ENCODE measurements at regions not wholly inside any gene's neighbourhood (a gene's known extent, or its start where the extent isn't known, plus 50 kb on each side); places are given as distances from the start of the nearest gene placed in this dataset.

DNA sequence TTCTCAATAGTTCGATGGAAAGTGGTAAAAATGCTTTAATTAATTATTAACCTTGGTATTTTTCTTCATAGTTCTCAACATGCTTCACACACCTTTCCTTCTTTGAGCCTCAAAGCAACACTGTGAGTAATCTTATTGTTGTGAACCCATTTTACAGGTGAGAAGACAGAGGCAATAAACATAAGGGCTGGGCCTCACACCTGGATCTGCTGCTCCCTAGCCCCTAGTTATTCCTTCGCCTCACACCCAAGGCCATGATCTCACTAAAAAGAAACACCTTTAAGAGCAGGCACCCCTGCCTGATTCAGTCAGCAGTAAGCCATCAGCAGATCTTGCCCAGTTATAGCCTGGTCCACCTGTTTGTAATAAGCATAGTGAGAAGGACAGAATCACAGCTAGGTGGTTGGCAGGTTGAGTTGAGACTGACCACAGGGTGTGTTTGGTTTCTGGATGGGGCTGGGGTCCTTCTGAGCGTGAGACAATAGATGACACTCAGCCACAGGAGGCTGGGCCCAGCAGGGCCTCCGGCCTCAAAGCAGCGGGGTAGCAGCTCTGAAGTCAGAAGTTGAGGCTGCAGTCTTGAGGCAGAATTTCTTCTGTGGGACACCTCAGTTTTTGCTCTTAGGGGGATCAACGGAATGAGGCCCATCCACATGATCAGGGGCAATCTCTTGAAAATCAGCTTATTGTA lies 203.9 kb downstream of the RHOU start:
- TF ChIP-seq, protein P1, sequence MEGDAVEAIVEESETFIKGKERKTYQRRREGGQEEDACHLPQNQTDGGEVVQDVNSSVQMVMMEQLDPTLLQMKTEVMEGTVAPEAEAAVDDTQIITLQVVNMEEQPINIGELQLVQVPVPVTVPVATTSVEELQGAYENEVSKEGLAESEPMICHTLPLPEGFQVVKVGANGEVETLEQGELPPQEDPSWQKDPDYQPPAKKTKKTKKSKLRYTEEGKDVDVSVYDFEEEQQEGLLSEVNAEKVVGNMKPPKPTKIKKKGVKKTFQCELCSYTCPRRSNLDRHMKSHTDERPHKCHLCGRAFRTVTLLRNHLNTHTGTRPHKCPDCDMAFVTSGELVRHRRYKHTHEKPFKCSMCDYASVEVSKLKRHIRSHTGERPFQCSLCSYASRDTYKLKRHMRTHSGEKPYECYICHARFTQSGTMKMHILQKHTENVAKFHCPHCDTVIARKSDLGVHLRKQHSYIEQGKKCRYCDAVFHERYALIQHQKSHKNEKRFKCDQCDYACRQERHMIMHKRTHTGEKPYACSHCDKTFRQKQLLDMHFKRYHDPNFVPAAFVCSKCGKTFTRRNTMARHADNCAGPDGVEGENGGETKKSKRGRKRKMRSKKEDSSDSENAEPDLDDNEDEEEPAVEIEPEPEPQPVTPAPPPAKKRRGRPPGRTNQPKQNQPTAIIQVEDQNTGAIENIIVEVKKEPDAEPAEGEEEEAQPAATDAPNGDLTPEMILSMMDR (IDR thresholded peaks at IDR 0.05), result no peak
- TF ChIP-seq POLR2A (IDR thresholded peaks at IDR 0.05), result no peak
- no peak for TF ChIP-seq EP300 (IDR thresholded peaks at IDR 0.05)
- TF ChIP-seq POLR2AphosphoS5 (IDR thresholded peaks at IDR 0.05), result no peak
